Endothelial cell of umbilical vein (primary cell): ENCODE measurements at regions not wholly inside any gene's neighbourhood (a gene's known extent, or its start where the extent isn't known, plus 50 kb on each side); places are given as distances from the start of the nearest gene placed in this dataset.

ENCODE experiments used
- BruUV-seq: library from RNA; stranded (reverse); fragments of 400-500 nt; replicated peaks from 2 replicates; lab custom pipeline; 2021; lab: Mats Ljungman, UMichigan
- CTCF ChIA-PET: fragments of 300-600, 350-600 bp; sonication (Branson Sonifier 250); formaldehyde crosslinking; loops from one replicate; lab custom pipeline; 2021; ENCODE audit warnings: antibody characterized with exemption, inconsistent platforms; lab: Charles Lee
- POLR2A ChIA-PET: fragments of 300-600, 350-600 bp; sonication (Branson Sonifier 250); formaldehyde crosslinking; loops from one replicate; lab custom pipeline; 2021; ENCODE audit warnings: antibody characterized with exemption, inconsistent platforms; lab: Charles Lee
- DNase-seq: peaks from one replicate; pipeline ENCODE4 v3.0.0-alpha.2; 2011; ENCODE audit warnings: low read depth, low spot score
- FAIRE-seq: peaks from 2 replicates; lab custom pipeline; 2011; peaks lifted over from hg19 to GRCh38; lab: Jason Lieb, UNC
- H2AFZ ChIP-seq: 2 replicates; pipeline ENCODE4 v1.6.0; 2012; ENCODE audit warnings: low read depth, low read length, control low read depth, inconsistent platforms
- H3K27ac ChIP-seq: 2 replicates; pipeline ENCODE4 v1.5.1; 2011; ENCODE audit warnings: low read depth, mild to moderate bottlenecking, control low read depth, low read length, moderate library complexity; ENCODE audit not compliant: insufficient read depth
- H3K27me3 ChIP-seq, 2 experiments: 2 replicates each; pipeline versions ENCODE4 v1.6.0 to v1.6.1; 2011; ENCODE audit warnings: low read length in 2 of 2, mixed read lengths in 1 of 2; ENCODE audit not compliant: control insufficient read depth in 2 of 2, insufficient read depth in 2 of 2
- H3K36me3 ChIP-seq, 2 experiments: 2 replicates in 1 of 2; 3 replicates in 1 of 2; pipeline ENCODE4 v1.5.1; 2011; ENCODE audit warnings: low read length in 2 of 2, mild to moderate bottlenecking in 1 of 2, moderate library complexity in 1 of 2; ENCODE audit not compliant: control insufficient read depth in 2 of 2, insufficient read depth in 2 of 2; ENCODE audit errors: extremely low read depth in 1 of 2
- H3K4me1 ChIP-seq: 3 replicates; pipeline ENCODE4 v1.5.1; 2011; ENCODE audit warnings: mild to moderate bottlenecking, low read length; ENCODE audit not compliant: control insufficient read depth, insufficient read depth; ENCODE audit errors: extremely low read depth
- H3K4me2 ChIP-seq: 2 replicates; pipeline ENCODE4 v1.6.1; 2011; ENCODE audit warnings: low read length, control low read depth, mixed read lengths; ENCODE audit not compliant: insufficient read depth
- H3K4me3 ChIP-seq, 3 experiments: fragments of 200-600 bp in 1 of 3; sonication (generic), shearing (Covaris generic) in 1 of 3; replicated peaks in 1 of 3; 2 replicates each; pipeline ENCODE4 v1.5.1; 2011 to 2016; ENCODE audit warnings: control low read depth in 3 of 3, low read length in 3 of 3, mild to moderate bottlenecking in 2 of 3, inconsistent platforms in 1 of 3, low read depth in 1 of 3, moderate library complexity in 1 of 3; ENCODE audit not compliant: insufficient read depth in 1 of 3
- H3K79me2 ChIP-seq: 2 replicates; pipeline ENCODE4 v1.6.0; 2012; ENCODE audit warnings: low read length, inconsistent platforms; ENCODE audit not compliant: control insufficient read depth, insufficient read depth
- H3K9ac ChIP-seq: replicated peaks from 2 replicates; pipeline ENCODE3; 2011; ENCODE audit warnings: low read length, control low read depth; ENCODE audit not compliant: insufficient read depth; ENCODE audit errors: extremely low read depth
- H3K9me1 ChIP-seq: replicated peaks from 3 replicates; pipeline ENCODE4 v1.6.0; 2011; ENCODE audit warnings: mild to moderate bottlenecking, low read length; ENCODE audit not compliant: control insufficient read depth, insufficient read depth; ENCODE audit errors: extremely low read depth
- H3K9me3 ChIP-seq: replicated peaks from 2 replicates; pipeline ENCODE4 v1.5.1; 2012; ENCODE audit warnings: low read length, inconsistent platforms; ENCODE audit not compliant: control insufficient read depth, insufficient read depth
- H4K20me1 ChIP-seq: replicated peaks from 2 replicates; pipeline ENCODE3; 2011; ENCODE audit warnings: mild to moderate bottlenecking, low read length; ENCODE audit not compliant: control insufficient read depth, insufficient read depth; ENCODE audit errors: extremely low read depth
- CTCF ChIP-seq, 2 donors: IDR thresholded peaks; 1 replicate in 1 of 2; 2 replicates in 1 of 2; pipeline ENCODE4 v1.5.1; 2011; ENCODE audit warnings: low read length in 2 of 2, mild to moderate bottlenecking in 2 of 2, moderate library complexity in 2 of 2, control low read depth in 1 of 2, inconsistent platforms in 1 of 2, low read depth in 1 of 2; ENCODE audit not compliant: insufficient read depth in 1 of 2; ENCODE audit errors: extremely low read depth in 1 of 2
- EZH2 ChIP-seq: IDR thresholded peaks from 2 replicates; pipeline ENCODE4 v1.6.1; 2012; ENCODE audit warnings: borderline replicate concordance, low read depth, mild to moderate bottlenecking, moderate library complexity, low read length, inconsistent platforms; ENCODE audit not compliant: severe bottlenecking
- FOS ChIP-seq: IDR thresholded peaks from 2 replicates; pipeline ENCODE4 v1.6.1; 2011; ENCODE audit warnings: mild to moderate bottlenecking, low read length, moderate library complexity, borderline replicate concordance; ENCODE audit not compliant: insufficient read depth
- GATA2 ChIP-seq: IDR thresholded peaks from 2 replicates; pipeline ENCODE4 v1.7.0; 2011; ENCODE audit warnings: low read depth, mild to moderate bottlenecking, moderate library complexity, mixed read lengths, low read length; ENCODE audit not compliant: insufficient read length, insufficient read depth
- JUN ChIP-seq: IDR thresholded peaks from 2 replicates; pipeline ENCODE4 v1.6.1; 2011; ENCODE audit warnings: borderline replicate concordance, low read depth; ENCODE audit not compliant: insufficient read length, insufficient read depth
- MAX ChIP-seq: IDR thresholded peaks from 2 replicates; pipeline ENCODE4 v1.6.1; 2011; ENCODE audit not compliant: insufficient read depth, insufficient read length
- MYC ChIP-seq: IDR thresholded peaks from one replicate; pipeline ENCODE4 v1.6.1; 2011; ENCODE audit warnings: mild to moderate bottlenecking, low read depth, low read length
- POLR2A ChIP-seq: IDR thresholded peaks from 2 replicates; pipeline ENCODE4 v1.6.1; 2012; ENCODE audit warnings: low read depth, mild to moderate bottlenecking, control low read depth, low read length
- POLR2AphosphoS5 ChIP-seq: IDR thresholded peaks from 2 replicates; pipeline ENCODE4 v1.6.1; 2012; ENCODE audit warnings: low read depth, mild to moderate bottlenecking, control low read depth, low read length, moderate library complexity; ENCODE audit not compliant: insufficient read depth
- dilution Hi-C: fragments of 300-500 bp; cut with MboI; formaldehyde crosslinking; loops from one replicate; pipeline ENCODE4 v1.15.0; 2019; ENCODE audit warnings: low sequenced_read_pairs; ENCODE audit not compliant: extremely low pct_ligation_motif_present
- intact Hi-C: fragments of 100-400 bp; cut with micrococcal nuclease; formaldehyde crosslinking; loops from one replicate; pipeline ENCODE4 v1.10.0; 2022

- Histone ChIP-seq H3K27ac (no peak overlapping the region), H3K9me3 (no peaks in the 10 kb centered on the region), H3K4me2 (no peak overlapping the region), H3K4me1 (no peaks in the 10 kb centered on the region), H3K36me3 (no peaks in the 10 kb centered on the region), H3K9ac (no peak overlapping the region), H3K9me1 (no peaks in the 10 kb centered on the region), H2AFZ (no peak overlapping the region), H3K4me3 (no peak overlapping the region), H4K20me1 (no peaks in the 10 kb centered on the region), H3K27me3 (peaks cover 0 to 2% of the 10 kb centered on the region in 2 experiments), H3K79me2 (no peaks in the 10 kb centered on the region)
- intact Hi-C loops (no loop called here), dilution Hi-C loops (no loop called here)
- ChIA-PET POLR2A (no interaction called here), CTCF (no interaction called here)
- BruUV-seq: no TSS peak
- TF ChIP-seq FOS: no peak
- TF ChIP-seq MAX: no peak
- no peak for TF ChIP-seq CTCF (IDR thresholded peaks at IDR 0.05; ENCODE audit: extremely low read depth in 1 of 2, insufficient read depth in 1 of 2, low read depth in 1 of 2, low read length in 2 of 2)
- TF ChIP-seq POLR2A: no peak
- no peak for TF ChIP-seq POLR2AphosphoS5
- TF ChIP-seq JUN: no peak
- no peak for TF ChIP-seq GATA2
- no peak for TF ChIP-seq EZH2
- no peak for TF ChIP-seq MYC
- DNase-seq: no peak
- FAIRE-seq: no peak
Measured at GRCh38 chr7:111672901-111673300, 110.6 kb upstream of the IMMP2L start.
